ENCODE measurements at regions not wholly inside any gene's neighbourhood (a gene's known extent, or its start where the extent isn't known, plus 50 kb on each side); places are given as distances from the start of the nearest gene placed in this dataset.

DNA sequence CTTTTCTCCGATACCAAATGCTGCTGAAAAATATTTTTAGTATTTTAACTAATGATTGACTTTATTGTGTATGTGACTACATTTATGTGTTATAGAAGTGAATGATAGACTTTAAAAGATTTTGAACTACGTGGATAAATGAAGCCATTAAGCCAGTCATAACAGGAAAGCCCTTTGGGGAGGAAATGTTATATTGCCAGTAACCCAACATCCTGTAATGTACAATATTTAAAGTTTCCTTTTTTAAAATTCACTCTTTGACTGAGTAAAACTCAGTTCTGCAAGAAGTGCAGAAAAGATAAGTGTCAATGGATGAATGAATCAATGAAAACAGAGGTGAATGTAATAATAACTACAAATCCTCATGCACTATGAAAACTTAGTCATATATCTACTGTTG lies 102.6 kb upstream of the TLE4 start:
- TF ChIP-seq, protein P1, sequence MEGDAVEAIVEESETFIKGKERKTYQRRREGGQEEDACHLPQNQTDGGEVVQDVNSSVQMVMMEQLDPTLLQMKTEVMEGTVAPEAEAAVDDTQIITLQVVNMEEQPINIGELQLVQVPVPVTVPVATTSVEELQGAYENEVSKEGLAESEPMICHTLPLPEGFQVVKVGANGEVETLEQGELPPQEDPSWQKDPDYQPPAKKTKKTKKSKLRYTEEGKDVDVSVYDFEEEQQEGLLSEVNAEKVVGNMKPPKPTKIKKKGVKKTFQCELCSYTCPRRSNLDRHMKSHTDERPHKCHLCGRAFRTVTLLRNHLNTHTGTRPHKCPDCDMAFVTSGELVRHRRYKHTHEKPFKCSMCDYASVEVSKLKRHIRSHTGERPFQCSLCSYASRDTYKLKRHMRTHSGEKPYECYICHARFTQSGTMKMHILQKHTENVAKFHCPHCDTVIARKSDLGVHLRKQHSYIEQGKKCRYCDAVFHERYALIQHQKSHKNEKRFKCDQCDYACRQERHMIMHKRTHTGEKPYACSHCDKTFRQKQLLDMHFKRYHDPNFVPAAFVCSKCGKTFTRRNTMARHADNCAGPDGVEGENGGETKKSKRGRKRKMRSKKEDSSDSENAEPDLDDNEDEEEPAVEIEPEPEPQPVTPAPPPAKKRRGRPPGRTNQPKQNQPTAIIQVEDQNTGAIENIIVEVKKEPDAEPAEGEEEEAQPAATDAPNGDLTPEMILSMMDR (IDR thresholded peaks at IDR 0.05) = no peak
- TF ChIP-seq POLR2A (IDR thresholded peaks at IDR 0.05) = no peak
